Spleen (tissue), 11 donors: ENCODE measurements at regions not wholly inside any gene's neighbourhood (a gene's known extent, or its start where the extent isn't known, plus 50 kb on each side); places are given as distances from the start of the nearest gene placed in this dataset.

Source experiments
- DNase-seq: peaks from one replicate; pipeline ENCODE4 v3.0.0-alpha.2; 2020
- H3K27ac ChIP-seq, 8 donors: fragments of 200-600 bp; sonication (generic) in 7 of 8; 1 replicate in 4 of 8; 2 replicates in 4 of 8; pipeline versions ENCODE4 v1.5.0 to v1.8.0; 2016 to 2021; ENCODE audit warnings: inconsistent platforms in 4 of 8, mild to moderate bottlenecking in 4 of 8, moderate library complexity in 1 of 8
- H3K27me3 ChIP-seq, 7 donors: fragments of 200-600 bp; sonication (generic) in 6 of 7; replicated peaks in 1 of 7; 1 replicate in 4 of 7; 2 replicates in 3 of 7; pipeline versions ENCODE4 v1.5.0 to v1.8.0; 2016 to 2021; ENCODE audit warnings: inconsistent platforms in 3 of 7, mild to moderate bottlenecking in 1 of 7
- H3K36me3 ChIP-seq, 6 donors: fragments of 200-600 bp; sonication (generic) in 5 of 6; 1 replicate in 4 of 6; 2 replicates in 2 of 6; pipeline versions ENCODE4 v1.5.0 to v1.8.0; 2016 to 2021; ENCODE audit warnings: inconsistent platforms in 2 of 6
- H3K4me1 ChIP-seq, 6 donors: fragments of 200-600 bp; sonication (generic) in 5 of 6; 1 replicate in 3 of 6; 2 replicates in 3 of 6; pipeline versions ENCODE4 v1.5.0 to v1.8.0; 2016 to 2021; ENCODE audit warnings: inconsistent platforms in 3 of 6
- H3K4me3 ChIP-seq, 8 donors: fragments of 200-600 bp; sonication (generic) in 7 of 8; 1 replicate in 4 of 8; 2 replicates in 4 of 8; pipeline versions ENCODE4 v1.5.0 to v1.8.0; 2016 to 2021; ENCODE audit warnings: inconsistent platforms in 4 of 8, mild to moderate bottlenecking in 4 of 8, moderate library complexity in 2 of 8
- H3K9me3 ChIP-seq, 8 donors: fragments of 200-600 bp; sonication (generic) in 7 of 8; 1 replicate in 4 of 8; 2 replicates in 4 of 8; pipeline versions ENCODE4 v1.5.0 to v1.8.0; 2016 to 2021; ENCODE audit warnings: inconsistent platforms in 4 of 8
- POLR2A ChIP-seq, 3 donors: fragments of 450-650 bp; IDR thresholded peaks; one replicate each; pipeline ENCODE4 v1.5.1; 2017; ENCODE audit warnings: antibody characterized with exemption in 3 of 3, mild to moderate bottlenecking in 1 of 3
- POLR2AphosphoS5 ChIP-seq, 3 donors: sonication (generic); formaldehyde crosslinking; IDR thresholded peaks; one replicate each; pipeline ENCODE4 v1.5.1; 2017; ENCODE audit warnings: antibody characterized with exemption in 3 of 3
- WGBS, 5 donors: extraction: QIAGEN DNeasy Blood & Tissue Kit in 3 of 5; methylation state at CpG; one replicate each; pipeline versions ENCODE4 v1.1.5 to v1.1.7; 2013 to 2018; 5-methylcytosine and 5-hydroxymethylcytosine counted together
- intact Hi-C: fragments of 100-400 bp; cut with DNase I; formaldehyde crosslinking; loops from one replicate; pipeline ENCODE4 v1.15.0; 2023; ENCODE audit warnings: low total_unique reads
- TF ChIP-seq, protein P1 (sequence below), 11 experiments: fragments of 200-600 bp in 7 of 11; fragments of 450-650 bp in 4 of 11; sonication (generic) in 4 of 11; IDR thresholded peaks in 8 of 11; conservative IDR thresholded peaks in 3 of 11; 1 replicate in 7 of 11; 2 replicates in 4 of 11; pipeline versions ENCODE4 v1.4.0 to v1.8.0; 2016 to 2021; ENCODE audit warnings: antibody characterized with exemption in 11 of 11, inconsistent platforms in 4 of 11, mild to moderate bottlenecking in 1 of 11
- donor health status: healthy with polysubstance abuse.
- donor health status: DM: no; HTN: no; CAD: no; lungs with moderate emphysema.
- donor health status: DM: no; HTN: no; CAD: no.
- donor health status: Bipolar disorder and iron deficiency.
- donor health status: healthy.
- donor health status: DM: no; HTN: no; CAD: no.
- donor health status: DM: yes; HTN: yes; CAD: no.

DNA sequence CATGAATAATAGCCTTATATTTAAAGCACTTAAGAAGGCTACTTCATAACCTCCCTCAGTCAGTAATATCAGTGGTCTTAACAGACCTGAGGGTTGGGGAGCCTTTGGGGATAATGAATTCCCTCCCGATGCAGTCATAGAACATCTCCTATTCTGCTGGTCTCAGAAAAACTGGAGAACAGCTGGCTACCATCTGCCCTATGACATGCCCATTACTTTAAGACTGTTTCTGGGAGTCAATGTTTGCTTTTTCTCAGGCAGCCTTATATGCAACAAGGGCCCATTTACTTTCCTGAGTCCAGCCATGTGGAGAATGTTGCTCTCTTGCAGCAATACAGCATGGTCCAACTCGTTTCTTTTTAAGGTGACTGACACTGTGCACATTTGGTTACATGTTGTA is 161.7 kb upstream of the PARP11 start:
- WGBS, 5 donors, result 47 to 57% (median 53%) methylated on average over 2 of the region's 2 CpGs
- Histone ChIP-seq H3K36me3 (no peaks in the 10 kb centered on the region), H3K27ac (no peak overlapping the region), H3K4me3 (no peak overlapping the region), H3K4me1 (peaks cover 5 to 25% (median 16%) of the 10 kb centered on the region in 6 donors), H3K27me3 (peaks cover 0 to 26% (median 0%) of the 10 kb centered on the region in 7 donors), H3K9me3 (no peaks in the 10 kb centered on the region)
- TF ChIP-seq, protein P1, sequence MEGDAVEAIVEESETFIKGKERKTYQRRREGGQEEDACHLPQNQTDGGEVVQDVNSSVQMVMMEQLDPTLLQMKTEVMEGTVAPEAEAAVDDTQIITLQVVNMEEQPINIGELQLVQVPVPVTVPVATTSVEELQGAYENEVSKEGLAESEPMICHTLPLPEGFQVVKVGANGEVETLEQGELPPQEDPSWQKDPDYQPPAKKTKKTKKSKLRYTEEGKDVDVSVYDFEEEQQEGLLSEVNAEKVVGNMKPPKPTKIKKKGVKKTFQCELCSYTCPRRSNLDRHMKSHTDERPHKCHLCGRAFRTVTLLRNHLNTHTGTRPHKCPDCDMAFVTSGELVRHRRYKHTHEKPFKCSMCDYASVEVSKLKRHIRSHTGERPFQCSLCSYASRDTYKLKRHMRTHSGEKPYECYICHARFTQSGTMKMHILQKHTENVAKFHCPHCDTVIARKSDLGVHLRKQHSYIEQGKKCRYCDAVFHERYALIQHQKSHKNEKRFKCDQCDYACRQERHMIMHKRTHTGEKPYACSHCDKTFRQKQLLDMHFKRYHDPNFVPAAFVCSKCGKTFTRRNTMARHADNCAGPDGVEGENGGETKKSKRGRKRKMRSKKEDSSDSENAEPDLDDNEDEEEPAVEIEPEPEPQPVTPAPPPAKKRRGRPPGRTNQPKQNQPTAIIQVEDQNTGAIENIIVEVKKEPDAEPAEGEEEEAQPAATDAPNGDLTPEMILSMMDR (IDR thresholded peaks at IDR 0.05 in 8 of 11, conservative IDR thresholded peaks at IDR 0.05 in 3 of 11), result no peak
- TF ChIP-seq POLR2AphosphoS5 (IDR thresholded peaks at IDR 0.05) (no peak), POLR2A (IDR thresholded peaks at IDR 0.05) (no peak)
- intact Hi-C loops, result loop anchor here (10.0 kb wide), 1 partner anchor 150 kb away; no protein-coding TSS in a partner anchor
- no peak for DNase-seq

DNA sequence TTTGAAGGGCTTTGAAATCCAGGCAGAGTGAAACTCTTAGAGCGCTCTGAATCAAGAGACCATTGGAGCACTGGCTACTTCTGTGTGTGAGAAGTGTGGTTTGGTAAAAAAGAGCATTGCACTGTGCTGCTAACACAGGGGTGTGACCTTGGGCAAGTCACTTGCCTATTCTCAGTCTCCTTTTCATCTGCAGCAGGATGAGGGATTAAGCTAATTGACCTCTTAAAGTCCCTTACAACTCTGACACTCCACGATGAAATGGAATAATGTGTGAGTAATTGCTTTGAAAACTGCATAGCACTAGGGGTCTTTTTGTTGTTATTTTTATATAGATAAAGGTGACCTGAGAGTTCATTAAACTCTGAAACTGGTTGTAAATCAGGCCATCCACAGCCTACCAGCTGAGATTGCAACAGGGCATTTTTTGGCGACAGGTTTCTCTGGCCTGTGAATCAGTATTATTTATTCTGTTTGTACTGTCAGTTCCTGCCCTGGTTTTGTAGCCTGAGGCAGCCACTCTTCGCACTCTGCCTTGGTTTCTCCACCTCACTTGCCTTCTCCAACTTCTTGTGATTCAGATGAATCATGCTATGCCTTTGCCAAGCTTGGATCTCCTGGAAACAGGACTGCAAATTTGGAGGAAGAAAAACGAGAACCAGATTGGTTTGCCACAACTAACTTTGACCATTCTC is 159.9 kb upstream of the PARP11 start:
- no peak overlapping the region for H3K27ac ChIP-seq
- no peak overlapping the region for H3K4me3 ChIP-seq
- H3K4me1 ChIP-seq, result peaks cover 5 to 25% (median 16%) of the 10 kb centered on the region in 6 donors
- no peaks in the 10 kb centered on the region for H3K36me3 ChIP-seq
- H3K27me3 ChIP-seq, result peaks cover 0 to 21% (median 0%) of the 10 kb centered on the region in 7 donors
- DNase-seq, result no peak
- intact Hi-C loops, result loop anchor here (10.0 kb wide), 1 partner anchor 148 kb away; no protein-coding TSS in a partner anchor
- no peaks in the 10 kb centered on the region for H3K9me3 ChIP-seq
- 80 to 85% (median 81%) methylated on average over 5 of the region's 5 CpGs for WGBS, 5 donors
- TF ChIP-seq POLR2A (IDR thresholded peaks at IDR 0.05) (no peak), POLR2AphosphoS5 (IDR thresholded peaks at IDR 0.05) (no peak)
- TF ChIP-seq, protein P1 (IDR thresholded peaks at IDR 0.05 in 8 of 11, conservative IDR thresholded peaks at IDR 0.05 in 3 of 11), result no peak

DNA sequence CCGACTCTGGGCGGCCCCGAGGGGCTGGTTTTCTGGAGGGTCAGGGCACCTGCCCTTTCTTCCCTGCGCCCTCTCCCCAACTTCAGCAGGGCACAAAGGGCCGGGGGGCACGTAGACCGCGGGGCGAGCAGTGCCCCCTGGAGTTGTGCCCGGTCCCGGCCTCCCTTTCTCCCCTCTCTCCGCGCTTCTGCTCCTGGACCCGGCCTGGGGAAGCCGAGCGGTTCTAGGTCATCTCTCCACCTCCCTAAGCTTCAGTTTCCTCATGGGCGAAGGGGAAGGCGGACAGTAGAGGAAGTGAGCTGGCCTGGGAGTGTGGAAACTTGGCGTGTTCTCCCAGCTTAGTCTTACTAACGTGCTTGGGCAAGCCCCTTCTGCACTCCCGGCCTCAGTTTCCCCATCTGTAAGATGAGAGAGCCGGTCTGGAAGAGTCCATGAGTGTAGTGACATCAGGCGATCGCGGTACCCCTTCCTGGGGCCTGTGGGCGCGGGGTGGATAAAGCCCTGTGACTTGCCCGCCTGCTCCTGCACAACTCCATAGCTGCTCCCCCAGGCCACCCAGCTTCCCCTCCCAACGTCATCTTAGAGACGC is 158.6 kb upstream of the PARP11 start:
- intact Hi-C loops, result loop anchor here (10.0 kb wide), 1 partner anchor 147 kb away; no protein-coding TSS in a partner anchor
- no peaks in the 10 kb centered on the region for H3K9me3 ChIP-seq
- peak; percentile 75 for DNase-seq
- peaks cover 0 to 17% (median 0%) of the 10 kb centered on the region in 7 donors for H3K27me3 ChIP-seq
- peaks cover 5 to 34% (median 25%) of the 10 kb centered on the region in 6 donors for H3K4me1 ChIP-seq
- 59 to 74% (median 67%) methylated on average over 27 to 30 of the region's 30 CpGs for WGBS, 5 donors
- TF ChIP-seq POLR2A (IDR thresholded peaks at IDR 0.05) (no peak), POLR2AphosphoS5 (IDR thresholded peaks at IDR 0.05) (no peak)
- TF ChIP-seq, protein P1 (IDR thresholded peaks at IDR 0.05 in 8 of 11, conservative IDR thresholded peaks at IDR 0.05 in 3 of 11), result no peak
- H3K36me3 ChIP-seq, result no peaks in the 10 kb centered on the region
- H3K27ac ChIP-seq, result peak overlapping the region in 2 of 8 donors; percentile 71 to 75
- H3K4me3 ChIP-seq, result peak overlapping the region in 6 of 8 donors; percentile 40 to 75 (median 48)
